HG02852 (cell line): ENCODE measurements at regions not wholly inside any gene's neighbourhood (a gene's known extent, or its start where the extent isn't known, plus 50 kb on each side); places are given as distances from the start of the nearest gene placed in this dataset.
"Not testable (repeated sequence)": the region's sequence is repeated elsewhere in the genome, so short reads cannot be mapped to it uniquely, and the experiment has no call there.

ENCODE experiments used
- ATAC-seq: cut with Tn5 transposase; IDR thresholded peaks from one replicate; pipeline ENCODE4 v1.9.1; 2021; ENCODE audit warnings: mild to moderate bottlenecking, moderate library complexity; ENCODE audit not compliant: unreplicated experiment

DNA sequence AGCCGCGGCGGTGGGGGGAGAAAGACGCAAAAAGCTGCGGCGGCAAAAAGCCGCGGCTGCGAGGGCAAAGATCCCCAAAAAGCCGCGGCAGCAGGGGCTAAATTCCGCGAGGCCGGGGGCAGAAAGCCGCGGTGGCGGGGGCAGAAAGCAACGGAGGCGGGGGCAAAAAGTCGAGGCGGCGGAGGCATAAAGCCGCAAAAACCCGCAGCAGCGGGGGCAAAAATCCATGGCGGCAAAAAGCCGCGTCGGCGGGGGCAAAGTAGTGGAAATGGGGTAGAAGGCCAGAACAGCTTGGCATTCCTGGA, 1669.2 kb downstream of the RPIA start:
- ATAC-seq: not testable (repeated sequence)
